OCI-LY1 (cell line): ENCODE measurements at regions not wholly inside any gene's neighbourhood (a gene's known extent, or its start where the extent isn't known, plus 50 kb on each side); places are given as distances from the start of the nearest gene placed in this dataset.

Source experiments
- CTCF ChIP-seq: fragments of 200-600 bp; sonication (generic), shearing (Covaris generic); IDR thresholded peaks from 2 replicates; pipeline ENCODE4 v1.5.1; 2017; ENCODE audit warnings: mild to moderate bottlenecking, antibody characterized with exemption, low read length, moderate library complexity, mixed read lengths
- EZH2 ChIP-seq: fragments of 200-600 bp; sonication (generic), shearing (Covaris generic); IDR thresholded peaks from 2 replicates; pipeline ENCODE4 v1.8.0; 2017; ENCODE audit warnings: borderline replicate concordance, mixed run types, mild to moderate bottlenecking, antibody characterized with exemption, low read length, moderate library complexity, mixed read lengths

- no peak for TF ChIP-seq CTCF
- TF ChIP-seq EZH2 = no peak
These were observed 169.5 kb upstream of the RIPOR2 start for GRCh38 chr6:25105070-25105925.
